Common myeloid progenitor, CD34-positive (primary cell): ENCODE measurements at regions not wholly inside any gene's neighbourhood (a gene's known extent, or its start where the extent isn't known, plus 50 kb on each side); places are given as distances from the start of the nearest gene placed in this dataset.

Experiments
- CTCF ChIA-PET: fragments of 350-600 bp; sonication (Branson Sonifier 250); formaldehyde crosslinking; loops from one replicate; lab custom pipeline; 2021; ENCODE audit warnings: antibody characterized with exemption; lab: Charles Lee
- POLR2A ChIA-PET: fragments of 350-600 bp; sonication (Branson Sonifier 250); formaldehyde crosslinking; loops from one replicate; lab custom pipeline; 2021; ENCODE audit warnings: antibody characterized with exemption; lab: Charles Lee
- DNase-seq, 3 donors: peaks; one replicate each; pipeline versions ENCODE4 v3.0.0 to v3.0.0-alpha.2; 2013
- H3K27ac ChIP-seq, 2 experiments: 1 replicate in 1 of 2; 2 replicates in 1 of 2; pipeline ENCODE4 v1.7.0; 2013; ENCODE audit warnings: inconsistent platforms in 2 of 2, low read length in 2 of 2, mild to moderate bottlenecking in 2 of 2, low read depth in 1 of 2, moderate library complexity in 1 of 2; ENCODE audit not compliant: severe bottlenecking in 2 of 2, insufficient read depth in 1 of 2, poor library complexity in 1 of 2
- H3K27me3 ChIP-seq, 5 experiments: replicated peaks in 2 of 5; 1 replicate in 3 of 5; 2 replicates in 2 of 5; pipeline versions ENCODE4 v1.6.1 to v1.7.0; 2013; ENCODE audit warnings: low read length in 4 of 5, mild to moderate bottlenecking in 2 of 5, moderate library complexity in 2 of 5, inconsistent platforms in 1 of 5; ENCODE audit not compliant: insufficient read depth in 5 of 5, control insufficient read depth in 4 of 5
- H3K36me3 ChIP-seq, 4 experiments: 1 replicate in 2 of 4; 2 replicates in 2 of 4; pipeline versions ENCODE4 v1.6.1 to v1.7.0; 2013; ENCODE audit warnings: low read length in 3 of 4, control low read depth in 1 of 4, mild to moderate bottlenecking in 1 of 4; ENCODE audit not compliant: control insufficient read depth in 4 of 4, insufficient read depth in 4 of 4
- H3K4me1 ChIP-seq, 4 experiments: 1 replicate in 3 of 4; 2 replicates in 1 of 4; pipeline versions ENCODE4 v1.6.1 to v1.7.1; 2013; ENCODE audit warnings: low read length in 3 of 4, mild to moderate bottlenecking in 3 of 4, control low read depth in 1 of 4, inconsistent platforms in 1 of 4, moderate library complexity in 1 of 4; ENCODE audit not compliant: control insufficient read depth in 4 of 4, insufficient read depth in 4 of 4; ENCODE audit errors: control extremely low read depth in 1 of 4
- H3K4me3 ChIP-seq, 7 experiments: 1 replicate in 4 of 7; 2 replicates in 3 of 7; pipeline versions ENCODE4 v1.5.1 to v1.7.0; 2013; ENCODE audit warnings: mild to moderate bottlenecking in 7 of 7, low read length in 6 of 7, moderate library complexity in 6 of 7, inconsistent platforms in 2 of 7, low read depth in 2 of 7, control low read depth in 1 of 7; ENCODE audit not compliant: insufficient read depth in 4 of 7, control insufficient read depth in 1 of 7; ENCODE audit errors: extremely low read depth in 1 of 7
- H3K9me3 ChIP-seq, 5 experiments: 1 replicate in 4 of 5; 2 replicates in 1 of 5; pipeline versions ENCODE4 v1.6.1 to v1.7.1; 2013; ENCODE audit warnings: low read length in 4 of 5, mild to moderate bottlenecking in 2 of 5, inconsistent platforms in 1 of 5, low read depth in 1 of 5, moderate library complexity in 1 of 5; ENCODE audit not compliant: control insufficient read depth in 4 of 5, insufficient read depth in 2 of 5; ENCODE audit errors: control extremely low read depth in 1 of 5
- WGBS: methylation state at CpG from one replicate; pipeline ENCODE4 v1.1.5; 2013; ENCODE audit not compliant: insufficient coverage; 5-methylcytosine and 5-hydroxymethylcytosine counted together

DNA sequence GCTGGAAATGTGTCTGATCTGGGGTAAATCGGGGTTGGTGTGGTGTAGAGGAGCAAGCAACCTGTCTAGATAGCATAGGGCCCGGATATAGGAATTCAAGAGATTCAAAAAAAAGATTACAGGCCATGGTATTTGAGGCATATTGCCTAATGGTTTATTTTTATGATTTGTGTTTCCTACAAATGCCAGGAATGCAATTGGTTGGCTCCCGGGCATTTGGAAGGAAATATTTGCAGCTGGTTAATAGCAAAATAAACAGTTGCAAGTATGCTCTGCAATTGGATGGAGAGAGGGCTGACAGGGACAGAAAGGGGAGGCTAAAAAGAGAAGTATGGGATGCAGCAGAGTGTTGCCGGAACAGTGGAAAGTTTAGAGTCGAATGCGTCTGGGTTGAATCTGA, 315.6 kb upstream of the ATP2B1 start:
- Histone ChIP-seq H3K9me3 (no peaks in the 10 kb centered on the region), H3K4me1 (peaks cover 0 to 4% (median 0%) of the 10 kb centered on the region in 4 experiments), H3K27me3 (no peaks in the 10 kb centered on the region), H3K4me3 (no peak overlapping the region), H3K36me3 (no peaks in the 10 kb centered on the region), H3K27ac (no peak overlapping the region)
- DNase-seq: no peak
- POLR2A ChIA-PET: no interaction called here
- WGBS: 82% methylated on average over 3 of the region's 6 CpGs
- CTCF ChIA-PET: no interaction called here

DNA sequence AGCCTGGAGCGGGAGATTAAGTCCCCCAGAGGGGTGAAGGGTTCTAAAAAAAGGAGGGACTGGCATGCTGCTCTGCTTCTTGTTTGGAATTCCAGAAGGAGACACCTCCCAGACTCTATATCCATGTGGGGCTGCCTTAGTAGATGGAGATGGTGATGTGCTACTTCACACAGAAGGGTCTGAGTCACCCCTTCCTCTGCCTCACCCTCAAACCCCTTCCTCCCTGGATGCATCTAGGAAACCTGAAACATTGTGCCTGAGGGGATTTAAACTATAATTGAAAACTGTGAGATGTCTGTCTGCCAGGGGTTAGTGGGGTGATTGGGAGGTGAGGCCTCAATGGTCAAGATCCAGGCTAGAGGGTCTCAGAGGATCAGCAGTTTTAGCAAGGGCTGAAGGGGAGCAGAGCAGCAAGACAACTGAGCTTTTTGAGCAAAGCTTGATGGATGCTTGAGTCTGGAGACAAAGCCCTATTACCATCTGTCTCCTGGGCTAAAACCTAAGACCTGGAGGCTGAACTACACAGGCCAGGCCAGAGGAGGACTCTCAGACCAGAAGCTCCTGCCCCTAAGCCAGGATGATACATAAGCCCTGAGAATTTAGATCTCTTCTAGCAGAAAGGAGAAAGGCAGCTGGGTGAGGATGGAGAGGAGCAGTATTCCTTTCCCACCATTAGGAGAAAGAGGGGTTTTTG, 314.7 kb upstream of the ATP2B1 start:
- Histone ChIP-seq H3K9me3 (no peaks in the 10 kb centered on the region), H3K4me3 (no peak overlapping the region), H3K36me3 (no peaks in the 10 kb centered on the region), H3K27me3 (no peaks in the 10 kb centered on the region), H3K27ac (no peak overlapping the region), H3K4me1 (no peaks in the 10 kb centered on the region)
- ChIA-PET POLR2A (no interaction called here), CTCF (no interaction called here)
- DNase-seq: no peak
- no CpG with 5 or more reads among the region's 1 CpG for WGBS

DNA sequence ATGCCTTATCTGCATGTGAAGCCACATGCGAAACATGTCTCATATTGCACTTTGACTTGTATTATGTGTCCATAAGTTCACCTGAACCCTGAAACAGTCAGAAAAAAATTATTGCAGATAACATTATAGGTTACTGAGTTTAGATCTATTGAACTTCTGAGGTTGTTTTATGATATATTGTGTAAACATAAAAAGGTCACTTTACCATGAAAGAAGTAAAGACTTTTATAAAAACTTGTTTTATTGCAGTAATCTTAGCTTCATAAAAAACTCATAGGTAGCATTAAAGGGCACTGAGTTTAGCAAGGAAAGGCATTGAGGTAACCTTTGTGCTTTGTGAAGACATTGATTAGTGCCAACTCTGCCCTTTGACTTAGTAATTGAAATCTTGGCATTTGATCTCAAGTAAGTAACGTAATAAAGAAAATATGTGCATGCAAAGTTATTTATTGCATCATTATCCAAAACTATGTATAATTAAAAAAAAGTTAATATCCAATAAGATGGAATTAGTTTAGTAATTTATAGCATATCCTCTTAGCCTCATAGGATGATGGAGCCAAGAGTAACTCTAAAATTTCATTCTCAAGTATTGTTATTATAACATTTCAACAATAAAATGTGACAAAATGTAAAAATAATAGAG, 313.3 kb upstream of the ATP2B1 start:
- ChIA-PET CTCF (interaction anchor here (1.2 kb wide), 1 partner anchor 183 kb away, joined by 4 read pairs; no protein-coding TSS in a partner anchor), POLR2A (no interaction called here)
- Histone ChIP-seq H3K9me3 (no peaks in the 10 kb centered on the region), H3K4me3 (no peak overlapping the region), H3K27ac (no peak overlapping the region), H3K4me1 (no peaks in the 10 kb centered on the region), H3K27me3 (no peaks in the 10 kb centered on the region), H3K36me3 (no peaks in the 10 kb centered on the region)
- no CpG with 5 or more reads among the region's 2 CpGs for WGBS
- DNase-seq: no peak

DNA sequence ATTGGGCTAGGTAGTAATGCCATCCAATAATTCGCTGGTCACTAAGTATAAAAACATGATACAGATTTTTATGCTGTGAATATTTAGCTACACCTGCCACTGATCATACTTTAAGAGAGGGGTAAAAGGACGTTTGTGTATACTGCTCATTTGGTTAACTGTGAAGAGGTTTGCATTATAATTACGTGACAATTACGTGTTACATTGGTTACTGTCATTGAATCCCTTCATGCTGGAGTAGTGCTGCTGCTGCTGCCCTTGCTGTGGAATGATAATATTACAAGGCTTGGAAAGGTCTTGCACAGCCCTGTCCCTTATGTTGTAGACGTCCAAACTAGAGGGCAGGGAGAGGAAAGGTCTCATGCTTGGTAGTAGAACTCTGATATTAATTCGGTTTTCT, 312.2 kb upstream of the ATP2B1 start:
- WGBS: 100% methylated on average over 4 of the region's 6 CpGs
- CTCF ChIA-PET: interaction anchor here (1.2 kb wide), 1 partner anchor 182 kb away, joined by 4 read pairs; no protein-coding TSS in a partner anchor
- no peaks in the 10 kb centered on the region for H3K36me3 ChIP-seq

DNA sequence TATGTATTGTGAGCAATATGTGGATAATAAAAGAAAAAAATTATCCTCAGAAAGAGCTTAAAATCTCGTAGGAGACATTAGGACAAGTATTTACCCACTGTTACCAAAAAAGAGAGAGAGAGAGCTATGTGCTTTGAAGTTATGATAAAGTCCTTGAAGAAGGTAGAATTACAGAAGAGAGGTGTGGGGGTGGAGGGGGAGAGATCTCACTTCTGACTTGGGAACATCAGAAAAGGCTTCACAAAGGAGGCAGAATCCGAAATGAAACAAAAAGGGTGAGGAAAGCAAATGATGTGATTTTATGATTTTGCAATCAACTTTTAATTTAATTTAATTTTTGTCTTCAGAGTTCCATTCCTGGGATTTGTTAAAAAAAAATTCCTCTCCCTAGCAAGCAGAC, 311.8 kb upstream of the ATP2B1 start:
- H3K9me3 ChIP-seq: no peaks in the 10 kb centered on the region
- POLR2A ChIA-PET: no interaction called here
- CTCF ChIA-PET: interaction anchor here (1.2 kb wide), 1 partner anchor 181 kb away, joined by 4 read pairs; no protein-coding TSS in a partner anchor
- no peak overlapping the region for H3K4me3 ChIP-seq
- no peaks in the 10 kb centered on the region for H3K4me1 ChIP-seq
- H3K27me3 ChIP-seq: no peaks in the 10 kb centered on the region
- H3K36me3 ChIP-seq: no peaks in the 10 kb centered on the region
- DNase-seq: no peak
- no peak overlapping the region for H3K27ac ChIP-seq
- no CpG with 5 or more reads among the region's 2 CpGs for WGBS

More for the DNA sequence above, 312.2 kb upstream of the ATP2B1 start:
- Histone ChIP-seq H3K27me3 (no peaks in the 10 kb centered on the region), H3K4me1 (no peaks in the 10 kb centered on the region), H3K27ac (no peak overlapping the region), H3K9me3 (no peaks in the 10 kb centered on the region), H3K4me3 (no peak overlapping the region)
- POLR2A ChIA-PET: no interaction called here
- DNase-seq: no peak

GRCh38 chr12:90020014-90020413, 311.4 kb upstream of the ATP2B1 start:
- H3K36me3 ChIP-seq: no peaks in the 10 kb centered on the region
- no peaks in the 10 kb centered on the region for H3K27me3 ChIP-seq
- ChIA-PET POLR2A (no interaction called here), CTCF (no interaction called here)
- peak in 1 of 3 donors; percentile 14 for DNase-seq
- WGBS: no CpG with 5 or more reads among the region's 1 CpG
- H3K4me1 ChIP-seq: no peaks in the 10 kb centered on the region
- H3K4me3 ChIP-seq: no peak overlapping the region
- H3K27ac ChIP-seq: no peak overlapping the region
- no peaks in the 10 kb centered on the region for H3K9me3 ChIP-seq

- DNase-seq: no peak
- H3K27me3 ChIP-seq: no peaks in the 10 kb centered on the region
- ChIA-PET POLR2A (no interaction called here), CTCF (interaction anchor here (0.8 to 1.2 kb wide), 2 partner anchors 87 to 473 kb away, joined by 3 read pairs; no protein-coding TSS in a partner anchor)
- H3K36me3 ChIP-seq: no peaks in the 10 kb centered on the region
- no peak overlapping the region for H3K27ac ChIP-seq
- H3K4me3 ChIP-seq: no peak overlapping the region
- no peaks in the 10 kb centered on the region for H3K9me3 ChIP-seq
- 100% methylated on average over 1 of the region's 2 CpGs for WGBS
- H3K4me1 ChIP-seq: no peaks in the 10 kb centered on the region
Observed at GRCh38 chr12:90017316-90017715, 308.7 kb upstream of the ATP2B1 start.
